ENCODE measurements at regions not wholly inside any gene's neighbourhood (a gene's known extent, or its start where the extent isn't known, plus 50 kb on each side); places are given as distances from the start of the nearest gene placed in this dataset.

DNA sequence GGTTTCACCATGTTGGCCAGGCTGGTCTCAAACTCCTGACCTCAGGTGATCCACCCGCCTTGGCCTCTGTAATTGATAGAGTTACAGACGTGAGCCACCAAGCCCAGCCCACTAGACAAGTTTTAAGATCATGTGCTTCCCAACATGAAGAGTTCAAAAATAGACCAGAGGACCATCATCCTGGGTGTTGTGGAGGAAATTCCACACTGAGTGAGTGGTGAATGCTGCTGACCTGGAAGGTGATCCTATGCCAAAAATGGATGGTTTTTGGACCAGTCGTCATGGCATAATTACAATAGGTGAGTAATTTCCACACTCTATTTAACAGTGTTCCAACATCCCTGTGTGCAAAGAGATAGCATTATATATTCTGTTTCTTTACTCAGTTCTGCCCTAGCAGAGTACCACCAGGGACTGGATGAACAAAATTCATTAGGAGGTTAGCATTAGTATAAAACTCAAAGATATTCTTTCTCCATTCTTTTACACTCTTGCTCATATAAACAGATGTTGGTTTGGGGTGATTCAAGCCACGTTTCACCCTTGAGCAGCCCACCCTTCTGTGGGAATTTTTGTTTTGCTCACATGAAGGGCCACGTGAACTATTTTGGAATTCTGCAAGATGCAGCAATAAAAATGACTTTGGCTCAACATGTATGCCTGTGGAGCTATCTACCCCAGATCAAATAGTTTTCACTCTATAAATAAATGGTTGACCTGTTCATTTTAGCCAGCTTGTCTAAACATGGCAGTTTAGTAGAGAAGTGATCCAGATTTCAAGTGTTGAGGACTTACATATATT, 206.2 kb upstream of the TCF21 start:
- no peak for DNase-seq
- Histone ChIP-seq H3K27ac (no peak overlapping the region), H3K27me3 (no peaks in the 10 kb centered on the region), H3K4me1 (peaks cover 0 to 15% (median 0%) of the 10 kb centered on the region in 4 donors), H3K9me3 (no peaks in the 10 kb centered on the region), H3K36me3 (no peaks in the 10 kb centered on the region), H3K4me3 (no peak overlapping the region)
- no peak for TF ChIP-seq CTCF (IDR thresholded peaks at IDR 0.05)
- intact Hi-C loops (cut with DNase I; ENCODE audit: low total_unique reads): no loop called here

GRCh38 chr6:133683308-133683580, 205.7 kb upstream of the TCF21 start:
- intact Hi-C loops (cut with DNase I; ENCODE audit: low total_unique reads): no loop called here
- no peaks in the 10 kb centered on the region for H3K36me3 ChIP-seq
- DNase-seq: no peak
- no peak overlapping the region for H3K4me3 ChIP-seq
- H3K27me3 ChIP-seq: no peaks in the 10 kb centered on the region
- TF ChIP-seq CTCF (IDR thresholded peaks at IDR 0.05): no peak
- no peaks in the 10 kb centered on the region for H3K9me3 ChIP-seq
- H3K27ac ChIP-seq: no peak overlapping the region
- H3K4me1 ChIP-seq: peaks cover 0 to 15% (median 0%) of the 10 kb centered on the region in 4 donors

DNA sequence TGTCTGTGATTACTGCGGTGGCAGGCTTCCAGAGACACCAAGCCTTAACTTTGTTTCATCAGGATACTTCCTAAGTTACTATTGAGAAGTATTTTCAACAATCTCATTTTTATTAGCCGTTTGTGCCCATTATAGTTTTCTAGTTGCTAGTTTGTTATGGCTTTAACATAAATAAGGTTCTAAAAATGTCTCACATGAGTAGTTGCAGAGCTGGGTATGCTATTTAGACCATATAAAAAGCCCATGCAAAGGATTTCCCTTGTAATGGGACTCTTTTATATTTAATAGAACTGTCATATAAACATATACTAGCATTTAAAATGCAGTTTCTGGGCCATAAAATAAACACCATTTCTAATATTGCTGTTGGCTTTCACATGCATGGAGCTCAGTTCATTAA, 205.3 kb upstream of the TCF21 start:
- H3K36me3 ChIP-seq: no peaks in the 10 kb centered on the region
- intact Hi-C loops (cut with DNase I; ENCODE audit: low total_unique reads): no loop called here

DNA sequence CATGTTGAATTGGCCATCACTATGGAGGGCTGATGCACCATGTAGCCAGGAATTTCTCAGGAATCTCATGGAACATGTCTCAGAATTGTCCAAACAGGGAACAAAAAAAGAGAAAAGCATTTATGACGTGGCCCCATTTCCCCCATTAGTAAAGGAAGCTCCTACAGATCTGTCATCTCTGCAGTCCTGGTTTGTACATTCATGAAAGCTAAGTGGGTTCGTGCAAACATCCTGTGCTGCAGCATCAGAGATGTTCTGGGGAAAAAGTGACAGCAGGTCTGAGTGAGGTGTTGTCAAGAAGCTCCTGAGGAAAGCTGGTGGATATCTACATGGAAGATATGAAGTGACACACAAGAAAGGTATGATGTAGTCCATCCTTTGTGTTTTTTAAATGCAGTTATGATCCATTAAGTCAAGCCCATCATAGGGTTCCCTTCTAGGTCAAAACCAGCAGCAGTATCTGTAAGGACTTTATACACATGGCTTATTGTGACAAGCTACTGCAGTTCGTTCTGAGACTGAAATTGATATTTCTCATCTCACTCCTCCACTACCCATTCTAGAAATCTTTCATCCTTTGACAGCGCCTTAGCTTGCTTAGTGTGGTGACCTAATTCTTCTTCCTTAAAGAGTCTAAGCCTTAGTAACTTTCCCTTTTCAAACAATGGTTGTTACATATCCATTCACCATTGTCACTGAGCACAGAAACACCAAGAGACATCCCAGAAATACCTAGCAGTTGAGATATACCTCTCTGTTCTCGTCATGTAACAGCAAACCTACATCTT, 200.0 kb upstream of the TCF21 start:
- TF ChIP-seq CTCF (IDR thresholded peaks at IDR 0.05): no peak
- Histone ChIP-seq H3K27ac (no peak overlapping the region), H3K36me3 (no peaks in the 10 kb centered on the region), H3K4me3 (no peak overlapping the region), H3K9me3 (no peaks in the 10 kb centered on the region), H3K27me3 (no peaks in the 10 kb centered on the region), H3K4me1 (no peaks in the 10 kb centered on the region)
- intact Hi-C loops (cut with DNase I; ENCODE audit: low total_unique reads): no loop called here
- DNase-seq: no peak

More for the DNA sequence above, 205.3 kb upstream of the TCF21 start:
- DNase-seq: no peak
- no peak overlapping the region for H3K4me3 ChIP-seq
- H3K4me1 ChIP-seq: peaks cover 0 to 15% (median 0%) of the 10 kb centered on the region in 4 donors
- TF ChIP-seq CTCF (IDR thresholded peaks at IDR 0.05): no peak
- H3K27ac ChIP-seq: no peak overlapping the region
- H3K9me3 ChIP-seq: no peaks in the 10 kb centered on the region
- no peaks in the 10 kb centered on the region for H3K27me3 ChIP-seq

DNA sequence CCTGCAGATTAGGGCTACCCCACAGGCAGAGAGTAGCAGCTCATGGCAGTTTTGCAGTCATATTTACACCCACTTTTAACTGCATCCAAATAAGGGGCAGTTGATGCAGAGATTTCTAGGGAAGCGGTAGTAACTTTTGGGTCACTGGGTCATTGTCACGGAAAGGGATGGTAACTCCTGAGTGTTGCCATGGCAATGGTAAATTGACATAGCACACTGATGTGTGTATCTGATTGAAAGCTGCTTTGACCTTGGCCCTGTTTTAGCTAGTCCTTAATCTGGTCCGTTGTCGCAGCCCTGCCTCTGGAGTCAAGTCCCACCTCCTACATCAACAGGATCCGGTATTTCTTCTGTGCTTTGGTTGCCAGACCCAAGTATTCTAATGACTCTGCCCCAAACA, 199.1 kb upstream of the TCF21 start:
- intact Hi-C loops (cut with DNase I; ENCODE audit: low total_unique reads): no loop called here
- Histone ChIP-seq H3K27me3 (no peaks in the 10 kb centered on the region), H3K9me3 (no peaks in the 10 kb centered on the region), H3K4me3 (no peak overlapping the region), H3K27ac (no peak overlapping the region), H3K36me3 (no peaks in the 10 kb centered on the region), H3K4me1 (no peaks in the 10 kb centered on the region)
- no peak for TF ChIP-seq CTCF (IDR thresholded peaks at IDR 0.05)
- DNase-seq: no peak

Data from tibial artery (tissue), 4 donors.